HG03280 (cell line): ENCODE measurements at regions not wholly inside any gene's neighbourhood (a gene's known extent, or its start where the extent isn't known, plus 50 kb on each side); places are given as distances from the start of the nearest gene placed in this dataset.

Experiments used
- ATAC-seq: cut with Tn5 transposase; IDR thresholded peaks from one replicate; pipeline ENCODE4 v1.9.1; 2021; ENCODE audit warnings: mild to moderate bottlenecking, moderate library complexity; ENCODE audit not compliant: unreplicated experiment

- ATAC-seq = no peak
These were observed 339.4 kb upstream of the CBLB start for GRCh38 chr3:106208251-106208650.

- ATAC-seq = no peak
These were observed 340.2 kb upstream of the CBLB start for GRCh38 chr3:106208967-106209366.

GRCh38 chr3:106209482-106209881 is 340.7 kb upstream of the CBLB start:
- ATAC-seq = no peak

DNA sequence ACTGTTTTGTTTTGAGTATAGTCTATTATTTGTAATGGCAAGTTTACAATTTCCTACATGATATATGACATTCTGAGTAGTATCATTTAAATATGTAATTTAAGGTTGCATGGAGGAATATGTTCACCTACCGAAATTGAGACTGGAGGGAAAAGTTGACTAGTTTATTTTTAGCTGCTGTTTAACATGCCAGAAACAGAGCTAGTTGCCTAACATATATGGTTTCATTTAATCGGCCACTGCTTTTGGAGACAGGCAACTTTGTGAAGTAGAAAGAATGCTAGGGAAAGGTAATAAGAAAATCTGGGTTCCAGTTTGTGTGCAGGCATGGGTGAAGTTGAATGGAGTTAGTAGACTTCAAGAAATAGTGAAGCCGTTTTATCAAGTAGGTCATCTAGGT is 342.1 kb upstream of the CBLB start:
- no peak for ATAC-seq

GRCh38 chr3:106212665-106213222 is 343.9 kb upstream of the CBLB start:
- ATAC-seq = no peak

- no peak for ATAC-seq
These were observed 345.1 kb upstream of the CBLB start for GRCh38 chr3:106213954-106214353.

- ATAC-seq = no peak
These were observed 345.8 kb upstream of the CBLB start for GRCh38 chr3:106214641-106215040.

DNA sequence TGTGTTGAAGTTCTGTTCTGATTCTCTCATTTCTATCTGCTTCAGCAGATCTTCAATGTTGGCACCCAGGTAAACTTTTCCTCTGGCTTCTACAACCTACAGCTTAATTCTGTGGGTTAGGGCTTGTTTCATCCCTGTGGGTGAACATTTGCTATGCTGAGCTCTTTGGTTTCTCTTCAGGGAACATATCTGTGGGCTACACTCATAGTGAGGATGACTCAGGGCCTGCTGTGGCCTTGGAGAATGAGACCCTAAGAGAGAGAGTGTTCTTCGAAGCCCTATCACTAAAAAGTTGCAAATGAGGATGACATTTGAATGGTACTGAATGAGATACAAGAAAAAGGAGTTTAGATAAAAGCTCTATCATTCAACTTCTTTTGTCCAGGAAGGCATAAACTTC is 346.2 kb upstream of the CBLB start:
- ATAC-seq = no peak

DNA sequence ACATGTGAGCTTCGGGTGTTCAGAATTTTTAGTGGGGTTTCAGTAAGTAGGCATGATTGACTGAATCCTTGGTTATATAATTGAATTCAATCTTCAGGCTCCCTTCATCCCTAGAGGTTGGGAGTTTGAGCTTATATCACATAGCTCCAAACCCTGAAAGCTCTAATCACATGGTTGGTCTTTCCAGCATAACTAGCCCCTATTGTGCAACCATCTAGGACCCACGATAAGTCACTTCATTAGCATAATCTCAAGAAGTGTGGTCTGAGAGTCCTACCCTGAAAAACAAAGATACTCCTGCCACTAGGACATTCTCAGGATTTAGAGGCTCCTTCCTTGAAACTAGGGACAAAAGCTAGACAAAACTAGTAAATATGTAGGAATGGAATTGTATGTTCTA is 348.9 kb upstream of the CBLB start:
- ATAC-seq = no peak

DNA sequence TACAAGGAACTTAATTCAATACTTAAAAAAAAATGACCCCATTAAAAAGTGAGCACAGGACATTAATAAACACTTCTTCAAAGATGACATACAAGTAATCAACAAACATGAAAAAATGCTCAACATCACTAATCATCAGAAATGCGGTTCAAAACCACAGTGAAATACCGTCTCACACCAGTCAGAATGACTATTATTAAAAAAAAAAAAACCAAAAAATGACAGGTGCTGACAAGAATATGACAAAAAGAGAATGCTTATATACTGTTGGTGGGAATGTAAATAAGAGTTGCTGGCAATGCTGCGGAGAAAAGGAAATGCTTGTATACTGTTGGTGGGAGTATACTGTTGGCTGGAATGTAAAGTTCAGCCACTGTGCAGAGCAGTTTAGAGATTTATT is 358.3 kb upstream of the CBLB start:
- ATAC-seq = no peak

DNA sequence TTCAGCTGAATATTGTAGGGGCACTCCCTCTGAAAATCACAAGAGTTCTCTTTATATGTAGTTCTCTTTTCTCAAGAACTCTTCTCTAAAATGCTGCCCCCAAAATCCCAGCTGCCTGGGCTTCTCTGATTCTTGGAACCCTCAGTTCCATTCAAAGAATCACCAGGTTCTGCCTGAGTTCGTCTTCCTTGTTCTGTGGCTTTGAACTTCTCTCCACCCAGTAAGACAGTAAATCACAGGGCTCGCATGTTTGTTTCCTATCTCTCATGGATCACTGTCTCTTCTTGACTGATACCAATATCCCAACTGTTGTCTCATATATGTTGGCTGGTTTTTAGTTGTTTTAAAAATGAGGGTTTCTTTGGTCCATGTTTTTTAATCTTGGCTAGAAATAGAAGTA is 359.5 kb upstream of the CBLB start:
- ATAC-seq = no peak

- no peak for ATAC-seq
These were observed 360.9 kb upstream of the CBLB start for GRCh38 chr3:106229495-106230278.

DNA sequence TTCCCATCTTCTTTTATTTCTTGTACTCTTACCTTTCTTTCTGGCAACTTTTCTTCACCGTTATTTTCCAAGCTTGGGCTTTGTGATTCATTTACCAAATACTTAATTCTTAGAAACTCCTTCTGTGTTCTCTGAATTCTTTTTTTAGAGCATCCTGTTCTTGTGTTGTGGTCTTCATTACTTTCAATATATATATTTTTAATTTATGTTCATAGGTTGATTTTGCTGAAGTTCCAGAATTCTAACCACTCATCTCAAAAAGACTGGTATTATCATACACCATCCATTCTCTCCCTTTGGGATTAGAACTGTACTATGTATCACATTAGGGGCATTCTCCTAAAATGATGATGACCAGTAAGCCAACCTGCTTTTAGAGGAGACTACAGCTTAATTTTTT is 362.3 kb upstream of the CBLB start:
- ATAC-seq = no peak

- ATAC-seq = no peak
These were observed 364.1 kb upstream of the CBLB start for GRCh38 chr3:106232956-106233355.

- ATAC-seq = no peak
These were observed 370.4 kb upstream of the CBLB start for GRCh38 chr3:106239195-106239697.

DNA sequence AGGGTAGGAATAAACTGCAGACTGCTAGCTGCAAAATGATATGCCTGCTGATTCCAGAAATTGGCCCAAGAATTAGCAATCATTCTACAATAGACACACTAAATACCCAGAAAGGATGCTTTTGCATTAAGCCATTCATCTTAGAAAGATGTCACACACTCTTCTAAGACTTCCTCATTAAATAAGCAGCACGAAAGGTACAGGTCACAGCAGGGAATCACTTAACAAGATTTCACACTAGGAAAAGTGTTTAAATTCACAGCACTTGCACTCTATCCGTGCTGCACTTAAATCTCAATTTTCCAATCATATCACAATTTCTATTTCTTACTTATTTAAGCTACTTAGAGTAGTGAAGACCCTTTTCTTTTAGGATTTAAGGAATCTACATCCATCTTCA is 372.8 kb upstream of the CBLB start:
- no peak for ATAC-seq

GRCh38 chr3:106242781-106243180 is 374.0 kb upstream of the CBLB start:
- ATAC-seq = no peak

GRCh38 chr3:106245400-106245799 is 376.6 kb upstream of the CBLB start:
- no peak for ATAC-seq

- ATAC-seq = no peak
These were observed 379.3 kb upstream of the CBLB start for GRCh38 chr3:106247902-106248684.

- no peak for ATAC-seq
These were observed 380.3 kb upstream of the CBLB start for GRCh38 chr3:106249159-106249558.

GRCh38 chr3:106249981-106250380 is 381.2 kb upstream of the CBLB start:
- no peak for ATAC-seq
